Fibroblast of peridontal ligament (primary cell): ENCODE measurements at regions not wholly inside any gene's neighbourhood (a gene's known extent, or its start where the extent isn't known, plus 50 kb on each side); places are given as distances from the start of the nearest gene placed in this dataset.
"Not testable (repeated sequence)": the region's sequence is repeated elsewhere in the genome, so short reads cannot be mapped to it uniquely, and the experiment has no call there.

Experiments used
- DNase-seq: peaks from one replicate; pipeline ENCODE4 v3.0.0-alpha.2; 2010; ENCODE audit errors: extremely low read depth

DNA sequence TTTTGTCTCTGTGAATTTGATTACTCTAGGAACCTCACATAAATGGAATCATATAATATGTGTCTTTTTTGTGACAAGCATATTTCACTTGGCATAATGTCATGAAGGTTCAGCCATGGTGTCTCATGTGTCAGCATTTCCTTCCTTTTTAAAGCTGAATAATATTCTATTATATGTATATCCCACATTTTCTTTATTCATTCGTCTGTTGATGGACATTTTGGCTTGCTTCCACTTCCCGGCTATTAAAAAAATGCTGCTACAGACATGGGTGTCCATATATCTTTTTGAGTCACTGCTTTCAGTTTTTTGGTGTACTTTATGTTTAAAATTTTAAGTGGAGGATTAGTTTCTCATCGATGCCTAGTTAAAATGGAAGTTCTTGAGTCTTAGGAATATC is 59.8 kb upstream of the C5orf63 start:
- no peak for DNase-seq

GRCh38 chr5:127136908-127137307 is 63.6 kb upstream of the C5orf63 start:
- no peak for DNase-seq

- no peak for DNase-seq
These were observed 70.4 kb upstream of the C5orf63 start for GRCh38 chr5:127143722-127144121.

DNA sequence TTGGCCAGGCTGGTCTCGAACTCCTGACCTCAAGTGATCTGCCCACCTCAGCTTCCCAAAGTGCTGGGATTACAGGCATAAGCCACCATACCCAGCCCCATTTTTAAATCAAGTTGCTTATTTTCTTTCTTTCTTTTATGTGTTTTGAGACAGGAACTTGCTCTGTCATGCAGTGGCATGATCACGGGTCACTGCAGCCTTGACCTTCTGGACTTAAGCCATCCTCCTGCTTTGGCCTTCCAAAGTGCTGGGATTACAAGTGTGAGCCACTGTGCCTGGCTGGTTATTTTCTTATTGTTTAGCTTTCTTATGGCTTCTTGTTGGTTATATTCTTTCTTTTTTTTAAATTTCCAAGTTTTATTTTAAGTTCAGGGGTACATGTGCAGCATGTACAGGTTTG is 79.7 kb upstream of the C5orf63 start:
- no peak for DNase-seq

- no peak for DNase-seq
These were observed 80.2 kb upstream of the C5orf63 start for GRCh38 chr5:127153521-127153920.

DNA sequence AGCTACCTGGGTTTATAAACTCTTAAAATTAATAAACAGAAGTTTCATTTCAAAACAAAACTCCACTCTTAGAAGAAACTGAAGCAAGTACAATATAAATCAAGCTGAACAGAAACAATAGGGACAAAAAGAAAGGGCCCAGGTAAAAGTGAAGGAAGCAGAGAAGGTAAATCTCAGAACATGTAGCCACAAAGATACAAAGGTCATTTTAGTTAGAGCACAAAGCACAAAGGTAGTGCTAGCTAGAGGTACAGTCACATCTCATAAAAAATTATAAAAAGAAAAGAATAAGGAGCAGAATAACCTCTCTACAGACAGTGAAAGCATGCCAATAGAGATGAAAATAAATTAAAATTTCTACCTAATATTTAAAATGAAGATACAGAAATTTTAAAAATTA is 90.4 kb upstream of the C5orf63 start:
- DNase-seq = no peak

GRCh38 chr5:127170918-127171600 is 97.8 kb upstream of the C5orf63 start:
- no peak for DNase-seq

- no peak for DNase-seq
These were observed 103.5 kb upstream of the C5orf63 start for GRCh38 chr5:127176769-127177168.

GRCh38 chr5:127182631-127183030 is 108.0 kb upstream of the MEGF10 start:
- not testable (repeated sequence) for DNase-seq

GRCh38 chr5:127183332-127183731 is 107.3 kb upstream of the MEGF10 start:
- DNase-seq = no peak

- DNase-seq = peak; percentile 69
These were observed 105.7 kb upstream of the MEGF10 start for GRCh38 chr5:127184851-127185250.

GRCh38 chr5:127186657-127187056 is 103.9 kb upstream of the MEGF10 start:
- no peak for DNase-seq

- DNase-seq = no peak
These were observed 102.9 kb upstream of the MEGF10 start for GRCh38 chr5:127187706-127188105.

GRCh38 chr5:127192150-127192549 is 98.4 kb upstream of the MEGF10 start:
- no peak for DNase-seq

- DNase-seq = no peak
These were observed 97.7 kb upstream of the MEGF10 start for GRCh38 chr5:127192836-127193338.

DNA sequence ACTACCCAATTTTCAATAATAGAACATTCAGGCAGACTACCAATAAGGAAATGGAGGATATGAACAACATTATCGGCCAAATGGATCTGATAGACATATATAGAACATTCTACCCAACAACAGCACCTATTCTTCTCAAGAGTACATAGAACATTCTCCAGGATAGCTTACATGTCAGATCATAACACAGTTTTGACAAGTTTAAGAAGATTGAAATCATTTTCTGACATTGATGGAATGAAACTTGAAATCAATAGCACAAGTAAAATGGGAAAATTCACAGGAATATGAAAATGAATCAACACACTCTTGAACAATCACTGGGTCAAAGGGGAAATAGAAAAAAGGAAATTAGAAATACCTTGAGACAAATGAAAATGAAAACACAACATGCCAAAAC is 94.6 kb upstream of the MEGF10 start:
- no peak for DNase-seq

GRCh38 chr5:127197402-127198167 is 93.0 kb upstream of the MEGF10 start:
- DNase-seq = not testable (repeated sequence)

- not testable (repeated sequence) for DNase-seq
These were observed 87.9 kb upstream of the MEGF10 start for GRCh38 chr5:127202738-127203137.

DNA sequence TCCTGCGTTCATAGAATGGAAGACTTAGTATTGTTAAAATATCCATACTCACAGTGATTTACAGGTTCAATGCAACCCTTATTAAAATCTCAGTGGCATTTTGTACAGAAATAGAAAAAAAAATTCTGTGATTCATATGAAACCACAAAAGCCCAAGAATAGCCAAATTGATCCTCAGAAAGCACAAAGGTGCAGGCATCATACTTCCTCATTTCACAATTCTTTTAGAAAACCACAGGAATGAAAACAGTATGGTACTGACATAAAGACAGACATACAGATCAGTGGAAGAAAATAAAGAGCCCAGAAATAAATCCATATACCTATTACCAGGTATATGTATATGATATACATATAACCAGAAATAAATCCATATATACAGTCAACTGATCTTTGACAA is 86.8 kb upstream of the MEGF10 start:
- peak; percentile 34 for DNase-seq

GRCh38 chr5:127205147-127205546 is 85.4 kb upstream of the MEGF10 start:
- no peak for DNase-seq

DNA sequence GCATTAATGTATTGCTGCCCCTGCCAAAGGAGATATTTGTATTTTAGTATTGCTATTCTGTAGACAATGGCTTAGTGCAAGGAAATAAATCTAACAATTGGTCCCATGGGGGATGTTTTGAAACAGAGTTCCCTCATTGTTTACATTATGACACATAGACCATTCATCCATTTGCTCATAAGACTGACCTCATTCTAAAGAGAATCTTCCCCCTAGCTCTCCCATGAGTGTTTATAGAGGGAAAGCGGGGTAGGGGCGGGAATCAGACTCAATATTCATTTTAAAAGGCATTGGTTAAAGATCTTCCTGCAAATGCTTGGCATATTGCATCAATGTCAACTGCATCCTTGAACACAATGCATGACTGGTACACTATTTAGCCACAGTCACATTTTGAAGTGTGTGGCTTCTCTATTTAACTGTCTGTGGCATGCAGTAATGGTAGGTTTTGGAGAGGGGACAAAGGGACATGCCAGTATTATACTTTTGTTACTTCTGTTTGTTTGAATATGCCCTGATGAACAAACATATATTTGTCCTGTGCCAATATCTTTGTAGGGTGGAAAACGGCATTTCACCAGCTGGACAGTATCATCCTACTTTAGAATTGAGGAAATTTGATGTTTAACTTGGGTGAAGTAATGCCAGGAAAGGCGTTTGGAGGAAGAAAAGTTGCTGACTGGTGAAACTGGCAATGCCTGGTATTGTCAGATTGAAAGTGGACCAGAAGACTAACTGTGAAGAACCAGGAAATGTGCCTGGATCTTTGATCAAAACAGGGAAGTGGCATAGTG is 84.1 kb upstream of the MEGF10 start:
- DNase-seq = peak; percentile 84

DNA sequence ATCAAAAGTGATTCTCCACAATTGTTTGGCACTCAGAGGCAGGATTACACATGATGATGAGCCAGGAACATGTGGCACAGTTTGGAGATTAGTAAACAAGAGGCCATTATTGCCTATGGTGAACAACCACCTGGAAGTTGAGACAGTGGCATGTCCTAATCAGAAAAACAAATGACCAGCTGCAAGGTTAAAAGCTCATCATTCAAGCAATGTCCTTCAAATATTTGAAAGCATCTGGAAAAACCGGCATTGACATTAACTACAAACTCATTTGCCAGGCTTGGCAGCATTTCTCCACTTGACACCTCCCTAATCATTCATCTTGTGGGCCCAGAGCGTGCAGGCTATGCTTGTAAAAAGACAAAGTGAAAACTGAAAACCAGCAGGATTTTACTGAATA is 80.6 kb upstream of the MEGF10 start:
- no peak for DNase-seq
